ENCODE measurements at regions not wholly inside any gene's neighbourhood (a gene's known extent, or its start where the extent isn't known, plus 50 kb on each side); places are given as distances from the start of the nearest gene placed in this dataset.

- TF ChIP-seq POLR2A (IDR thresholded peaks at IDR 0.05) (no peak), CTCF (IDR thresholded peaks at IDR 0.05) (no peak)
These were observed 157.6 kb downstream of the GASK1B start for GRCh38 chr4:158015241-158015640.

Measured in testis (tissue), 2 donors.